ENCODE measurements at regions not wholly inside any gene's neighbourhood (a gene's known extent, or its start where the extent isn't known, plus 50 kb on each side); places are given as distances from the start of the nearest gene placed in this dataset.

- no peak for TF ChIP-seq MAFK (IDR thresholded peaks at IDR 0.05; ENCODE audit: low read depth, low read length)
Measured at GRCh38 chr16:51982715-51983680, 563.9 kb downstream of the TOX3 start (continued).

GRCh38 chr16:51981725-51982124 lies 565.2 kb downstream of the TOX3 start:
- Histone ChIP-seq H4K20me1 (ENCODE audit: insufficient read depth, low read length) (no peaks in the 10 kb centered on the region), H3K4me3 (ENCODE audit: insufficient read depth, low read depth, low read length) (no peak overlapping the region), H3K4me2 (ENCODE audit: low read depth, low read length) (no peak overlapping the region), H3K9ac (ENCODE audit: low read depth, low read length) (no peak overlapping the region), H3K14ac (replicated peaks; ENCODE audit: low read depth, low read length) (peak overlapping the region; percentile 78), H3K79me1 (ENCODE audit: low read depth in 1 of 2, low read length in 2 of 2) (no peaks in the 10 kb centered on the region), H2BK120ac (ENCODE audit: low read depth, low read length) (peak overlapping the region; percentile 99), H3K9me3 (ENCODE audit: control insufficient read depth, insufficient read depth, low read length) (no peaks in the 10 kb centered on the region), H3K9me1 (ENCODE audit: insufficient read depth, low read length) (no peaks in the 10 kb centered on the region), H3K4me1 (ENCODE audit: control insufficient read depth, insufficient read depth, low read length) (no peaks in the 10 kb centered on the region; the same call in 1 of the 2 replicates), H4K91ac (ENCODE audit: insufficient read depth, low read depth, low read length) (peak overlapping the region; percentile 95), H2AFZ (replicated peaks; ENCODE audit: low read length, poor library complexity) (no peak overlapping the region), H3K27me3 (ENCODE audit: control insufficient read depth, insufficient read depth, low read length) (no peaks in the 10 kb centered on the region), H3K56ac (ENCODE audit: extremely low read depth, insufficient read depth, low read length) (no peak overlapping the region), H3K4ac (ENCODE audit: low read depth, low read length) (peak overlapping the region; percentile 95), H2AK9ac (replicated peaks; ENCODE audit: low read depth, low read length, poor library complexity) (no peak overlapping the region), H3K18ac (ENCODE audit: low read depth, low read length) (peak overlapping the region; percentile 98), H4K8ac (ENCODE audit: low read depth in 2 of 2, low read length in 2 of 2) (peak overlapping the region; percentile 38 to 82; a peak in 2 of 4 replicates), H2BK5ac (ENCODE audit: low read depth, low read length, poor library complexity, severe bottlenecking) (no peak overlapping the region), H4K5ac (ENCODE audit: low read depth, low read length) (peak overlapping the region; percentile 94; the same call in 1 of the 2 replicates), H2BK20ac (ENCODE audit: low read depth, low read length) (peak overlapping the region; percentile 98), H3K27ac (ENCODE audit: insufficient read depth, low read length) (0 out of 2 replicates have a peak overlapping the region, but pooled peaks have one; percentile 23), H2BK15ac (ENCODE audit: low read depth, low read length) (peak overlapping the region; percentile 85; the same call in 1 of the 3 replicates), H3K36me3 (ENCODE audit: control insufficient read depth, insufficient read depth, low read length) (no peaks in the 10 kb centered on the region), H2AK5ac (ENCODE audit: low read depth, low read length) (peak overlapping the region; percentile 93), H3K23ac (ENCODE audit: low read depth, low read length) (peak overlapping the region; percentile 90)
- BruUV-seq (replicated peaks) = no TSS peak
- intact Hi-C loops (cut with micrococcal nuclease) (loop anchor here (1.0 to 5.0 kb wide), 5 partner anchors 163 to 1175 kb away; partner anchors contain the start of gene SALL1), in situ Hi-C loops (cut with MboI; ENCODE audit: low sequenced_read_pairs) (loop anchor here (10.0 to 25.0 kb wide), 2 partner anchors 857 to 1169 kb away; no protein-coding TSS in a partner anchor), dilution Hi-C loops (cut with HindIII; ENCODE audit: low sequenced_read_pairs, unreplicated experiment) (no loop called here)
- POLR2A ChIA-PET (ENCODE audit: unreplicated experiment) = no interaction called here
- 100% methylated on average over 1 of the region's 3 CpGs; no CpG with 5 or more reads in 1 of the 2 experiments for WGBS, 2 experiments (ENCODE audit: extremely low coverage in 2 of 2, insufficient read length in 1 of 2)
- ATAC-seq (ENCODE audit: low read depth) (no peak), DNase-seq (no peak)
- TF ChIP-seq MAFK (IDR thresholded peaks at IDR 0.05; ENCODE audit: low read depth, low read length) (no peak), MAZ (IDR thresholded peaks at IDR 0.05; ENCODE audit: borderline replicate concordance, low read depth, low read length) (no peak), POLR2A (IDR thresholded peaks at IDR 0.05; ENCODE audit: low read depth, low read length) (no peak), BHLHE40 (IDR thresholded peaks at IDR 0.05; ENCODE audit: low read depth, low read length) (no peak), FOS (IDR thresholded peaks at IDR 0.05; ENCODE audit: low read depth, low read length) (no peak), RFX5 (IDR thresholded peaks at IDR 0.05; ENCODE audit: low read depth, low read length) (no peak), CTCF (conservative IDR thresholded peaks at IDR 0.05; ENCODE audit: low read depth, low read length) (no peak), CHD1 (IDR thresholded peaks at IDR 0.05; ENCODE audit: low read depth, low read length) (no peak), SMC3 (IDR thresholded peaks at IDR 0.05; ENCODE audit: low read depth, low read length) (no peak)
- TF ChIP-seq, protein P1, sequence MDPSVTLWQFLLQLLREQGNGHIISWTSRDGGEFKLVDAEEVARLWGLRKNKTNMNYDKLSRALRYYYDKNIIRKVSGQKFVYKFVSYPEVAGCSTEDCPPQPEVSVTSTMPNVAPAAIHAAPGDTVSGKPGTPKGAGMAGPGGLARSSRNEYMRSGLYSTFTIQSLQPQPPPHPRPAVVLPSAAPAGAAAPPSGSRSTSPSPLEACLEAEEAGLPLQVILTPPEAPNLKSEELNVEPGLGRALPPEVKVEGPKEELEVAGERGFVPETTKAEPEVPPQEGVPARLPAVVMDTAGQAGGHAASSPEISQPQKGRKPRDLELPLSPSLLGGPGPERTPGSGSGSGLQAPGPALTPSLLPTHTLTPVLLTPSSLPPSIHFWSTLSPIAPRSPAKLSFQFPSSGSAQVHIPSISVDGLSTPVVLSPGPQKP (IDR thresholded peaks at IDR 0.05; ENCODE audit: borderline replicate concordance, low read depth, low read length) = no peak
- CTCF ChIA-PET = interaction anchor here (0.9 to 2.2 kb wide), 3 partner anchors 12 to 425 kb away, joined by 3 to 19 read pairs (median 4); no protein-coding TSS in a partner anchor

All from IMR-90 (cell line).